AG10803 (cell line): ENCODE measurements at regions not wholly inside any gene's neighbourhood (a gene's known extent, or its start where the extent isn't known, plus 50 kb on each side); places are given as distances from the start of the nearest gene placed in this dataset.

ENCODE experiments used
- DNase-seq: peaks from one replicate; pipeline ENCODE4 v3.0.0; 2010; ENCODE audit warnings: low read depth
- H3K4me3 ChIP-seq: 2 replicates; pipeline ENCODE4 v1.5.1; 2011; ENCODE audit warnings: mild to moderate bottlenecking, low read length, control low read depth
- CTCF ChIP-seq: conservative IDR thresholded peaks from 2 replicates; pipeline ENCODE4 v1.5.1; 2011; ENCODE audit warnings: mild to moderate bottlenecking, low read length, control low read depth, inconsistent platforms

GRCh38 chr6:105964979-105965760 is 121.0 kb upstream of the PRDM1 start:
- TF ChIP-seq CTCF = no peak
- DNase-seq = peak; percentile 24
- no peak overlapping the region for H3K4me3 ChIP-seq

- no peak for TF ChIP-seq CTCF
- no peak overlapping the region for H3K4me3 ChIP-seq
- DNase-seq = no peak
Measured at GRCh38 chr6:105954148-105954547, 132.0 kb upstream of the PRDM1 start.

- no peak for TF ChIP-seq CTCF
- no peak for DNase-seq
- H3K4me3 ChIP-seq = no peak overlapping the region
Measured at GRCh38 chr6:105952772-105953690, 133.1 kb upstream of the PRDM1 start.

GRCh38 chr6:105952326-105952725 is 133.8 kb upstream of the PRDM1 start:
- DNase-seq = no peak
- no peak overlapping the region for H3K4me3 ChIP-seq
- TF ChIP-seq CTCF = no peak

GRCh38 chr6:105951322-105951721 is 134.8 kb upstream of the PRDM1 start:
- DNase-seq = no peak
- no peak overlapping the region for H3K4me3 ChIP-seq
- TF ChIP-seq CTCF = no peak

GRCh38 chr6:105949869-105950268 is 136.3 kb upstream of the PRDM1 start:
- no peak for DNase-seq
- H3K4me3 ChIP-seq = no peak overlapping the region
- TF ChIP-seq CTCF = no peak

GRCh38 chr6:105943514-105943913 is 142.6 kb upstream of the PRDM1 start:
- TF ChIP-seq CTCF = no peak
- DNase-seq = no peak
- no peak overlapping the region for H3K4me3 ChIP-seq
